ENCODE measurements at regions not wholly inside any gene's neighbourhood (a gene's known extent, or its start where the extent isn't known, plus 50 kb on each side); places are given as distances from the start of the nearest gene placed in this dataset.

GRCh38 chr4:181173046-181173445 lies 1070.2 kb upstream of the TENM3 start:
- H3K4me3 ChIP-seq (replicated peaks; ENCODE audit: insufficient read depth, low read length) = no peak overlapping the region
- no peaks in the 10 kb centered on the region for H3K27me3 ChIP-seq (ENCODE audit: insufficient read depth, poor library complexity, severe bottlenecking)
- DNase-seq (ENCODE audit: low read depth in 1 of 2, low spot score in 1 of 2) = no peak
- H3K27ac ChIP-seq (replicated peaks) = no peak overlapping the region
- TF ChIP-seq GABPA (IDR thresholded peaks at IDR 0.05; ENCODE audit: low read depth) (no peak), CTCF (IDR thresholded peaks at IDR 0.05; ENCODE audit: insufficient read depth, low read length) (no peak), REST (IDR thresholded peaks at IDR 0.05; ENCODE audit: insufficient replicate concordance, low read depth) (no peak), SPI1 (IDR thresholded peaks at IDR 0.05; ENCODE audit: borderline replicate concordance, low read depth) (no peak), POLR2AphosphoS5 (IDR thresholded peaks at IDR 0.05; ENCODE audit: low read depth) (no peak)

- TF ChIP-seq CTCF (IDR thresholded peaks at IDR 0.05; ENCODE audit: insufficient read depth, low read length) (no peak), SPI1 (IDR thresholded peaks at IDR 0.05; ENCODE audit: borderline replicate concordance, low read depth) (no peak), GABPA (IDR thresholded peaks at IDR 0.05; ENCODE audit: low read depth) (no peak), REST (IDR thresholded peaks at IDR 0.05; ENCODE audit: insufficient replicate concordance, low read depth) (no peak), POLR2AphosphoS5 (IDR thresholded peaks at IDR 0.05; ENCODE audit: low read depth) (no peak)
- no peak for DNase-seq (ENCODE audit: low read depth in 1 of 2, low spot score in 1 of 2)
- Histone ChIP-seq H3K27ac (replicated peaks) (no peak overlapping the region), H3K4me3 (replicated peaks; ENCODE audit: insufficient read depth, low read length) (no peak overlapping the region), H3K27me3 (ENCODE audit: insufficient read depth, poor library complexity, severe bottlenecking) (no peaks in the 10 kb centered on the region)
Observed at GRCh38 chr4:181176306-181176705, 1066.9 kb upstream of the TENM3 start.

GRCh38 chr4:181181331-181181730 lies 1061.9 kb upstream of the TENM3 start:
- Histone ChIP-seq H3K4me3 (replicated peaks; ENCODE audit: insufficient read depth, low read length) (no peak overlapping the region), H3K27ac (replicated peaks) (no peak overlapping the region), H3K27me3 (ENCODE audit: insufficient read depth, poor library complexity, severe bottlenecking) (no peaks in the 10 kb centered on the region)
- no peak for DNase-seq (ENCODE audit: low read depth in 1 of 2, low spot score in 1 of 2)
- no peak for TF ChIP-seq CTCF (IDR thresholded peaks at IDR 0.05; ENCODE audit: insufficient read depth, low read length)
- TF ChIP-seq SPI1 (IDR thresholded peaks at IDR 0.05; ENCODE audit: borderline replicate concordance, low read depth) = no peak
- no peak for TF ChIP-seq POLR2AphosphoS5 (IDR thresholded peaks at IDR 0.05; ENCODE audit: low read depth)
- no peak for TF ChIP-seq REST (IDR thresholded peaks at IDR 0.05; ENCODE audit: insufficient replicate concordance, low read depth)
- TF ChIP-seq GABPA (IDR thresholded peaks at IDR 0.05; ENCODE audit: low read depth) = no peak

Measured in HL-60 (cell line).